Transverse colon (tissue), 4 donors: ENCODE measurements at regions not wholly inside any gene's neighbourhood (a gene's known extent, or its start where the extent isn't known, plus 50 kb on each side); places are given as distances from the start of the nearest gene placed in this dataset.
A peak's percentile ranks its signal among the peaks of the same experiment; 100 is the strongest.

Experiments used
- DNase-seq: peaks from one replicate; pipeline ENCODE4 v3.0.0-alpha.2; 2019
- H3K27ac ChIP-seq, 4 donors: fragments of 200-600 bp; sonication (generic); 2 replicates each; pipeline ENCODE4 v1.5.1; 2016 to 2018; ENCODE audit warnings: inconsistent platforms in 4 of 4
- H3K27me3 ChIP-seq: fragments of 200-600 bp; sonication (generic); 2 replicates; pipeline ENCODE4 v1.5.1; 2017; ENCODE audit warnings: inconsistent platforms
- H3K36me3 ChIP-seq, 4 donors: fragments of 200-600 bp; sonication (generic); 2 replicates each; pipeline ENCODE4 v1.5.1; 2017 to 2019; ENCODE audit warnings: inconsistent platforms in 4 of 4
- H3K4me1 ChIP-seq, 4 donors: fragments of 200-600 bp; sonication (generic); 2 replicates each; pipeline ENCODE4 v1.5.1; 2017 to 2020; ENCODE audit warnings: inconsistent platforms in 4 of 4
- H3K4me3 ChIP-seq, 4 donors: fragments of 200-600 bp; sonication (generic); 1 replicate in 1 of 4; 2 replicates in 3 of 4; pipeline versions ENCODE4 v1.5.1 to v1.6.1; 2017 to 2019; ENCODE audit warnings: inconsistent platforms in 4 of 4
- H3K9me3 ChIP-seq, 2 donors: fragments of 200-600 bp; sonication (generic); 2 replicates each; pipeline ENCODE4 v1.5.1; 2017 to 2019; ENCODE audit warnings: inconsistent platforms in 2 of 2
- CTCF ChIP-seq, 5 experiments: fragments of 200-600 bp in 3 of 5; fragments of 450-650 bp in 2 of 5; sonication (generic) in 3 of 5; IDR thresholded peaks; 1 replicate in 2 of 5; 2 replicates in 3 of 5; pipeline ENCODE4 v1.5.1; 2016 to 2017; ENCODE audit warnings: antibody characterized with exemption in 5 of 5, inconsistent platforms in 3 of 5, mild to moderate bottlenecking in 2 of 5, moderate library complexity in 1 of 5
- EP300 ChIP-seq: sonication (generic); formaldehyde crosslinking; IDR thresholded peaks from one replicate; pipeline ENCODE4 v1.6.1; 2017; ENCODE audit warnings: antibody characterized with exemption, low read depth
- POLR2A ChIP-seq: fragments of 450-650 bp; IDR thresholded peaks from one replicate; pipeline ENCODE4 v1.6.1; 2016; ENCODE audit warnings: antibody characterized with exemption, mild to moderate bottlenecking, moderate library complexity
- POLR2AphosphoS5 ChIP-seq, 3 donors: sonication (generic); formaldehyde crosslinking; IDR thresholded peaks; one replicate each; pipeline ENCODE4 v1.6.1; 2016; ENCODE audit warnings: antibody characterized with exemption in 3 of 3
- whole genome bisulfite sequencing, 2 donors: methylation state at CpG; one replicate each; pipeline ENCODE4 v1.1.5; 2018; ENCODE audit warnings: low coverage in 1 of 2; 5-methylcytosine and 5-hydroxymethylcytosine counted together
- in situ Hi-C, 4 donors: fragments of 200-750 bp; cut with MboI; loops; one replicate each; pipeline versions ENCODE4 v1.15.0 to v1.15.1; 2017; ENCODE audit warnings: low sequenced_read_pairs in 3 of 4, low pct_ligation_motif_present in 1 of 4, low pct_unique_long_range_greater_than_20kb in 1 of 4
- intact Hi-C: fragments of 100-400 bp; cut with DNase I; formaldehyde crosslinking; loops from one replicate; pipeline ENCODE4 v1.15.1; 2023; ENCODE audit warnings: low total_unique reads

DNA sequence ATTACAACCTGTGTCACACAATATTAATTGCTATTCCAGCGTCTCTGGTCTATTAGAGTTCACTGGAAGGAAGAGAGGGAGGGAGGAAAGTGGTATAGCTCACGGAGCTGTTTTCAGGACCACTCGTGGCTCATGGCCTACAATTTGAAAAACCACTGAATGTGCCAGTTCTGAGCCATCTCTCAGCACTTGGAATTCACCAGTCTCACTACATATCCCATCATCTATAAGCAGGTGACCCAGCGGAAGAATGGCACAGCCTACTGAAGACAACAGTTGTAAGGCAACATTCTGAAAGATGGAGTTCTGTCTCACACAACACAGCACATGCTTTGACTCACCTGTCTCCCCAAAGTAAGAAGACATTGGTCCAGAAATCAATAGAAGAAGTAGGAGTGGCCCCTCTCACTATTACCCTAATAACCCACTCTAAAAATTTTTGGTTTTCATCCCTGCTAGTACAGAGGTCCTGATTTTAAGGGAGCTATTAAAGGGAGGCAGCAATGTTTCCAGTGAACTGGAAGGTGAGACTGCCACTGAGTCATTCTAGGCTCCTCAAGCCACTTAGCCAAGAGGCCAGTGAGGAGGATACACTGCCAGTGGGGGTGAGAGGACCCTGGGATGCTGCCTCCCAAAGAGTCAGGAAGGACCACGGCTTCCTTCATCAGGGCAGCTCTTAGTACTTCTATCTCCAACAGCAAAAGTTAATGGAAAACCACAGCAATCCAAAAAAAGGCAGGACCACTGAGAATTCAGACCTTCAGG, 50.0 kb upstream of the DOCK9 start:
- H3K36me3 ChIP-seq: no peaks in the 10 kb centered on the region
- DNase-seq: no peak
- no peak for TF ChIP-seq POLR2A
- TF ChIP-seq POLR2AphosphoS5 (IDR thresholded peaks at IDR 0.05): no peak
- TF ChIP-seq EP300: no peak
- no peak for TF ChIP-seq CTCF (IDR thresholded peaks at IDR 0.05)
- peaks cover 0 to 3% (median 0%) of the 10 kb centered on the region in 4 donors for H3K4me1 ChIP-seq
- 70 to 80% methylated on average over 2 to 5 of the region's 5 CpGs for WGBS, 2 donors
- no peaks in the 10 kb centered on the region for H3K27me3 ChIP-seq
- in situ Hi-C loops (no loop called here), intact Hi-C loops (no loop called here)
- no peak overlapping the region for H3K27ac ChIP-seq
- no peak overlapping the region for H3K4me3 ChIP-seq
- H3K9me3 ChIP-seq: peaks cover 0 to 7% of the 10 kb centered on the region in 2 donors

GRCh38 chr13:99028890-99029289, 51.0 kb upstream of the DOCK9 start:
- no peak for DNase-seq

GRCh38 chr13:99029576-99029975, 51.7 kb upstream of the DOCK9 start:
- in situ Hi-C loops: no loop called here
- intact Hi-C loops: no loop called here
- no peaks in the 10 kb centered on the region for H3K4me1 ChIP-seq
- no peak for DNase-seq
- no peaks in the 10 kb centered on the region for H3K27me3 ChIP-seq
- no peak overlapping the region for H3K27ac ChIP-seq
- TF ChIP-seq EP300: no peak
- TF ChIP-seq POLR2AphosphoS5 (IDR thresholded peaks at IDR 0.05): no peak
- TF ChIP-seq CTCF (IDR thresholded peaks at IDR 0.05): no peak
- TF ChIP-seq POLR2A: no peak
- no peaks in the 10 kb centered on the region for H3K36me3 ChIP-seq
- H3K9me3 ChIP-seq: peaks cover 0 to 7% of the 10 kb centered on the region in 2 donors
- H3K4me3 ChIP-seq: no peak overlapping the region

More at GRCh38 chr13:99028890-99029289, 51.0 kb upstream of the DOCK9 start:
- Histone ChIP-seq H3K36me3 (no peaks in the 10 kb centered on the region), H3K27me3 (no peaks in the 10 kb centered on the region), H3K27ac (no peak overlapping the region), H3K4me1 (peaks cover 0 to under 1% (median 0%) of the 10 kb centered on the region in 4 donors), H3K4me3 (no peak overlapping the region), H3K9me3 (peaks cover 0 to 7% of the 10 kb centered on the region in 2 donors)
- TF ChIP-seq CTCF (IDR thresholded peaks at IDR 0.05) (peak in 4 of 5 experiments; percentile 16 to 40 (median 22)), EP300 (no peak), POLR2A (no peak)
- intact Hi-C loops: no loop called here
- in situ Hi-C loops: no loop called here

DNA sequence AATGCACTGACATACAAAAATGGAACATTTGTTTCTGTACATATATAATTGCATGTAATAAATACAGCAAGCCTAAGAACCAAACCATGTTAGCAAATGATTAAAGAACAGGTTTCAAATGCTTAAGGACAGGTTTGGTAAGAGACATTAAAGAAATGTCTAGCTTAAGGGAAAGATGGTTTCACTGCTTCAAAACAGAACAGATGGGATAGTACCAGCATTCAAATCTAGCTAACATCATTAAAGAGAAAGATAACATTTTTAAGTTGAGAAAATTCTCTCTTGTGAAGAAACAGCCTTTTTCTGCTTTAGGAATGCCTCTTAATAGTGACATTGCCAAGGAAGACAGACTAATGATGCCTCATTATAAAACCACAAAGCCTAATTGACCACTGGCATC, 52.5 kb upstream of the DOCK9 start:
- no peak for DNase-seq
- H3K4me1 ChIP-seq: no peaks in the 10 kb centered on the region
- no peak overlapping the region for H3K27ac ChIP-seq
- no peak overlapping the region for H3K4me3 ChIP-seq
- peaks cover 0 to 7% of the 10 kb centered on the region in 2 donors for H3K9me3 ChIP-seq
- H3K36me3 ChIP-seq: no peaks in the 10 kb centered on the region
- no peak for TF ChIP-seq CTCF (IDR thresholded peaks at IDR 0.05)
- no peak for TF ChIP-seq POLR2AphosphoS5 (IDR thresholded peaks at IDR 0.05)
- TF ChIP-seq EP300: no peak
- TF ChIP-seq POLR2A: no peak
- in situ Hi-C loops: no loop called here
- H3K27me3 ChIP-seq: no peaks in the 10 kb centered on the region
- intact Hi-C loops: no loop called here
